HEK293 (cell line): ENCODE measurements at regions not wholly inside any gene's neighbourhood (a gene's known extent, or its start where the extent isn't known, plus 50 kb on each side); places are given as distances from the start of the nearest gene placed in this dataset.
A peak's percentile ranks its signal among the peaks of the same experiment; 100 is the strongest.

ENCODE experiments used
- CTCF ChIA-PET: fragments of 350-600 bp; formaldehyde crosslinking; extraction: SDS; loops from one replicate; lab custom pipeline; 2021; ENCODE audit warnings: antibody characterized with exemption; lab: Yijun Ruan, JAX
- POLR2A ChIA-PET: fragments of 300-600 bp; formaldehyde crosslinking; extraction: SDS; loops from one replicate; lab custom pipeline; 2020; ENCODE audit warnings: antibody characterized with exemption, inconsistent platforms; lab: Yijun Ruan, JAX
- H3K27ac ChIP-seq: fragments of 200-500 bp; sonication (Bioruptor generic); 2 replicates; pipeline ENCODE4 v1.5.1; 2014; ENCODE audit warnings: low read depth, low read length, control low read depth, inconsistent platforms; ENCODE audit errors: extremely low read depth
- H3K36me3 ChIP-seq, 2 experiments: fragments of 200-500 bp in 1 of 2; sonication (Bioruptor generic) in 1 of 2; 1 replicate in 1 of 2; 2 replicates in 1 of 2; pipeline ENCODE4 v1.5.1; 2014 to 2017; ENCODE audit warnings: inconsistent platforms in 2 of 2, low read length in 2 of 2; ENCODE audit not compliant: control insufficient read depth in 2 of 2, insufficient read depth in 1 of 2
- H3K4me1 ChIP-seq: fragments of 200-500 bp; sonication (Bioruptor generic); 2 replicates; pipeline ENCODE4 v1.5.1; 2014; ENCODE audit warnings: mild to moderate bottlenecking, low read length, inconsistent platforms; ENCODE audit not compliant: control insufficient read depth, insufficient read depth
- H3K4me3 ChIP-seq: 2 replicates; pipeline ENCODE4 v1.5.1; 2011; ENCODE audit warnings: low read depth, mild to moderate bottlenecking, control low read depth, low read length, moderate library complexity
- H3K9me3 ChIP-seq: fragments of 200-500 bp; sonication (Bioruptor generic); 2 replicates; pipeline ENCODE4 v1.5.1; 2014; ENCODE audit warnings: low read depth, low read length, inconsistent platforms; ENCODE audit not compliant: control insufficient read depth, insufficient read depth
- HOXA7 ChIP-seq: sonication (generic); formaldehyde crosslinking; IDR thresholded peaks from 2 replicates; pipeline ENCODE4 v1.8.1; 2022; ENCODE audit warnings: missing genetic modification reagents, borderline replicate concordance
- KLF9 ChIP-seq: fragments of 450-650 bp; formaldehyde crosslinking; IDR thresholded peaks from 2 replicates; pipeline ENCODE4 v1.5.1; 2016; ENCODE audit warnings: missing biosample characterization, missing genetic modification characterization, low read depth
- SP7 ChIP-seq: fragments of 450-650 bp; formaldehyde crosslinking; IDR thresholded peaks from 2 replicates; pipeline ENCODE4 v1.5.1; 2016; ENCODE audit warnings: missing biosample characterization, missing genetic modification characterization
- TCF7L2 ChIP-seq: IDR thresholded peaks from 2 replicates; pipeline ENCODE4 v1.6.1; 2011; ENCODE audit warnings: low read depth, mild to moderate bottlenecking, inconsistent platforms, low read length, moderate library complexity, borderline replicate concordance
- ZBTB10 ChIP-seq: fragments of 450-650 bp; formaldehyde crosslinking; IDR thresholded peaks from 2 replicates; pipeline ENCODE4 v1.5.1; 2016; ENCODE audit warnings: missing biosample characterization, missing genetic modification characterization
- ZBTB20 ChIP-seq: fragments of 450-650 bp; formaldehyde crosslinking; IDR thresholded peaks from 2 replicates; pipeline ENCODE4 v1.5.1; 2016; ENCODE audit warnings: missing biosample characterization, missing genetic modification characterization
- ZNF202 ChIP-seq: fragments of 450-650 bp; formaldehyde crosslinking; IDR thresholded peaks from 2 replicates; pipeline ENCODE4 v1.5.1; 2016; ENCODE audit warnings: missing biosample characterization, missing genetic modification characterization, borderline replicate concordance
- ZNF324 ChIP-seq: fragments of 450-650 bp; formaldehyde crosslinking; IDR thresholded peaks from 2 replicates; pipeline ENCODE4 v1.5.1; 2016; ENCODE audit warnings: missing biosample characterization, missing genetic modification characterization
- ZNF366 ChIP-seq: fragments of 450-650 bp; formaldehyde crosslinking; conservative IDR thresholded peaks from 2 replicates; pipeline ENCODE4 v1.5.1; 2016; ENCODE audit warnings: missing biosample characterization, missing genetic modification characterization
- ZNF544 ChIP-seq: fragments of 450-650 bp; formaldehyde crosslinking; IDR thresholded peaks from 2 replicates; pipeline ENCODE4 v1.5.0; 2017; ENCODE audit warnings: missing biosample characterization, missing genetic modification characterization
- ZNF555 ChIP-seq: fragments of 450-650 bp; formaldehyde crosslinking; conservative IDR thresholded peaks from 2 replicates; pipeline ENCODE4 v1.5.1; 2017; ENCODE audit warnings: missing biosample characterization, mild to moderate bottlenecking, missing genetic modification characterization, inconsistent platforms
- ZNF639 ChIP-seq: fragments of 450-650 bp; formaldehyde crosslinking; IDR thresholded peaks from 2 replicates; pipeline ENCODE4 v1.5.1; 2016; ENCODE audit warnings: missing biosample characterization, missing genetic modification characterization
- ZNF654 ChIP-seq: fragments of 450-650 bp; formaldehyde crosslinking; IDR thresholded peaks from 2 replicates; pipeline ENCODE4 v1.5.1; 2016; ENCODE audit warnings: low read depth, missing biosample characterization, missing genetic modification characterization
- ZNF658 ChIP-seq: fragments of 450-650 bp; formaldehyde crosslinking; IDR thresholded peaks from 2 replicates; pipeline ENCODE4; 2016; ENCODE audit warnings: missing biosample characterization, missing genetic modification characterization
- ZNF664 ChIP-seq: fragments of 450-650 bp; formaldehyde crosslinking; IDR thresholded peaks from 2 replicates; pipeline ENCODE4 v1.5.1; 2016; ENCODE audit warnings: missing biosample characterization, missing genetic modification characterization
- ZNF747 ChIP-seq: fragments of 450-650 bp; formaldehyde crosslinking; IDR thresholded peaks from 2 replicates; pipeline ENCODE4 v1.5.1; 2016; ENCODE audit warnings: missing biosample characterization, missing genetic modification characterization
- ZNF76 ChIP-seq: fragments of 450-650 bp; formaldehyde crosslinking; IDR thresholded peaks from 2 replicates; pipeline ENCODE4; 2016; ENCODE audit warnings: low read depth, missing biosample characterization, missing genetic modification characterization, borderline replicate concordance
- ZNF843 ChIP-seq: fragments of 450-650 bp; formaldehyde crosslinking; IDR thresholded peaks from 2 replicates; pipeline ENCODE4 v1.5.1; 2016; ENCODE audit warnings: missing biosample characterization, missing genetic modification characterization
- ZSCAN30 ChIP-seq: fragments of 450-650 bp; IDR thresholded peaks from 2 replicates; pipeline ENCODE4 v1.5.1; 2018; ENCODE audit warnings: missing biosample characterization, mild to moderate bottlenecking, missing genetic modification characterization, moderate library complexity
- TF ChIP-seq, protein P1 (sequence below): fragments of 450-650 bp; formaldehyde crosslinking; IDR thresholded peaks from 2 replicates; pipeline ENCODE4 v1.5.1; 2016; ENCODE audit warnings: missing biosample characterization, missing genetic modification characterization
- TF ChIP-seq, protein P2 (sequence below): fragments of 450-650 bp; formaldehyde crosslinking; optimal IDR thresholded peaks from 2 replicates; pipeline ENCODE3; 2016; ENCODE audit warnings: missing biosample characterization, mild to moderate bottlenecking, missing genetic modification characterization
- TF ChIP-seq, protein P3 (sequence below): fragments of 450-650 bp; formaldehyde crosslinking; IDR thresholded peaks from 2 replicates; pipeline ENCODE4 v1.5.1; 2016; ENCODE audit warnings: missing biosample characterization, missing genetic modification characterization
- TF ChIP-seq, protein P4 (sequence below): fragments of 450-650 bp; formaldehyde crosslinking; IDR thresholded peaks from 2 replicates; pipeline ENCODE4 v1.5.1; 2016; ENCODE audit warnings: missing biosample characterization, missing genetic modification characterization, low read depth

GRCh38 chr14:61893371-61893940, 131.2 kb downstream of the SNAPC1 start:
- no peak overlapping the region for H3K27ac ChIP-seq
- no peaks in the 10 kb centered on the region for H3K4me1 ChIP-seq
- ChIA-PET CTCF (interaction anchor here (0.7 to 3.6 kb wide), 12 partner anchors 8 to 1383 kb away, joined by 3 to 63 read pairs (median 3); no protein-coding TSS in a partner anchor), POLR2A (no interaction called here)
- TF ChIP-seq HOXA7 (CRISPR knock-in tag) (no peak), SP7 (tag by site-specific recombination) (no peak), ZNF544 (no peak), ZNF324 (tag by site-specific recombination) (no peak), ZNF366 (no peak)
- TF ChIP-seq, protein P1, sequence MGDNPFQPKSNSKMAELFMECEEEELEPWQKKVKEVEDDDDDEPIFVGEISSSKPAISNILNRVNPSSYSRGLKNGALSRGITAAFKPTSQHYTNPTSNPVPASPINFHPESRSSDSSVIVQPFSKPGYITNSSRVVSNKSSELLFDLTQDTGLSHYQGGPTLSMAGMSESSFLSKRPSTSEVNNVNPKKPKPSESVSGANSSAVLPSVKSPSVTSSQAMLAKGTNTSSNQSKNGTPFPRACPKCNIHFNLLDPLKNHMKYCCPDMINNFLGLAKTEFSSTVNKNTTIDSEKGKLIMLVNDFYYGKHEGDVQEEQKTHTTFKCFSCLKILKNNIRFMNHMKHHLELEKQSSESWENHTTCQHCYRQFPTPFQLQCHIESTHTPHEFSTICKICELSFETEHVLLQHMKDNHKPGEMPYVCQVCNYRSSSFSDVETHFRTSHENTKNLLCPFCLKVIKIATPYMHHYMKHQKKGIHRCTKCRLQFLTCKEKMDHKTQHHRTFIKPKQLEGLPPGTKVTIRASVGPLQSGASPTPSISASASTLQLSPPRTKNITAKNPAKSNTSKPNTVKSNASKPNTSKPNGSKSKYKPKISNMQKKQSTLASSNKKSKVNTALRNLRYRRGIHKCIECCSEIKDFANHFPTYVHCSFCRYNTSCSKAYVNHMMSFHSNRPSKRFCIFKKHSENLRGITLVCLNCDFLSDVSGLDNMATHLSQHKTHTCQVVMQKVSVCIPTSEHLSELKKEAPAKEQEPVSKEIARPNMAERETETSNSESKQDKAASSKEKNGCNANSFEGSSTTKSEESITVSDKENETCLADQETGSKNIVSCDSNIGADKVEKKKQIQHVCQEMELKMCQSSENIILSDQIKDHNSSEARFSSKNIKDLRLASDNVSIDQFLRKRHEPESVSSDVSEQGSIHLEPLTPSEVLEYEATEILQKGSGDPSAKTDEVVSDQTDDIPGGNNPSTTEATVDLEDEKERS: no peak
- TF ChIP-seq, all 188 proteins: peak for 0
- Histone ChIP-seq H3K36me3 (no peaks in the 10 kb centered on the region), H3K4me3 (no peak overlapping the region), H3K9me3 (no peaks in the 10 kb centered on the region)

- POLR2A ChIA-PET: no interaction called here
- Histone ChIP-seq H3K4me1 (no peaks in the 10 kb centered on the region), H3K9me3 (no peaks in the 10 kb centered on the region), H3K36me3 (no peaks in the 10 kb centered on the region), H3K27ac (no peak overlapping the region), H3K4me3 (no peak overlapping the region)
- CTCF ChIA-PET: interaction anchor here (0.7 to 3.6 kb wide), 18 partner anchors 10 to 1382 kb away, joined by 3 to 63 read pairs (median 4); no protein-coding TSS in a partner anchor
- TF ChIP-seq ZSCAN30 (tag by site-specific recombination) (peak; percentile 66; the same call in 1 of the 2 replicates), ZNF843 (no peak), ZNF202 (tag by site-specific recombination) (no peak), ZBTB10 (tag by site-specific recombination) (no peak), ZNF555 (tag by site-specific recombination) (no peak), KLF9 (tag by site-specific recombination) (no peak), TCF7L2 (no peak), ZNF658 (no peak), ZNF639 (tag by site-specific recombination) (no peak), ZNF76 (no peak), ZNF747 (no peak), ZNF654 (tag by site-specific recombination) (peak; percentile 41), ZNF664 (tag by site-specific recombination) (no peak), ZBTB20 (tag by site-specific recombination) (no peak)
- TF ChIP-seq, protein P2, sequence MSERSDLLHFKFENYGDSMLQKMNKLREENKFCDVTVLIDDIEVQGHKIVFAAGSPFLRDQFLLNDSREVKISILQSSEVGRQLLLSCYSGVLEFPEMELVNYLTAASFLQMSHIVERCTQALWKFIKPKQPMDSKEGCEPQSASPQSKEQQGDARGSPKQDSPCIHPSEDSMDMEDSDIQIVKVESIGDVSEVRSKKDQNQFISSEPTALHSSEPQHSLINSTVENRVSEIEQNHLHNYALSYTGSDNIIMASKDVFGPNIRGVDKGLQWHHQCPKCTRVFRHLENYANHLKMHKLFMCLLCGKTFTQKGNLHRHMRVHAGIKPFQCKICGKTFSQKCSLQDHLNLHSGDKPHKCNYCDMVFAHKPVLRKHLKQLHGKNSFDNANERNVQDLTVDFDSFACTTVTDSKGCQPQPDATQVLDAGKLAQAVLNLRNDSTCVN (tag by site-specific recombination): no peak
- TF ChIP-seq, protein P3, sequence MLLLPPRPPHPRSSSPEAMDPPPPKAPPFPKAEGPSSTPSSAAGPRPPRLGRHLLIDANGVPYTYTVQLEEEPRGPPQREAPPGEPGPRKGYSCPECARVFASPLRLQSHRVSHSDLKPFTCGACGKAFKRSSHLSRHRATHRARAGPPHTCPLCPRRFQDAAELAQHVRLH (tag by site-specific recombination): no peak
- TF ChIP-seq, protein P4, sequence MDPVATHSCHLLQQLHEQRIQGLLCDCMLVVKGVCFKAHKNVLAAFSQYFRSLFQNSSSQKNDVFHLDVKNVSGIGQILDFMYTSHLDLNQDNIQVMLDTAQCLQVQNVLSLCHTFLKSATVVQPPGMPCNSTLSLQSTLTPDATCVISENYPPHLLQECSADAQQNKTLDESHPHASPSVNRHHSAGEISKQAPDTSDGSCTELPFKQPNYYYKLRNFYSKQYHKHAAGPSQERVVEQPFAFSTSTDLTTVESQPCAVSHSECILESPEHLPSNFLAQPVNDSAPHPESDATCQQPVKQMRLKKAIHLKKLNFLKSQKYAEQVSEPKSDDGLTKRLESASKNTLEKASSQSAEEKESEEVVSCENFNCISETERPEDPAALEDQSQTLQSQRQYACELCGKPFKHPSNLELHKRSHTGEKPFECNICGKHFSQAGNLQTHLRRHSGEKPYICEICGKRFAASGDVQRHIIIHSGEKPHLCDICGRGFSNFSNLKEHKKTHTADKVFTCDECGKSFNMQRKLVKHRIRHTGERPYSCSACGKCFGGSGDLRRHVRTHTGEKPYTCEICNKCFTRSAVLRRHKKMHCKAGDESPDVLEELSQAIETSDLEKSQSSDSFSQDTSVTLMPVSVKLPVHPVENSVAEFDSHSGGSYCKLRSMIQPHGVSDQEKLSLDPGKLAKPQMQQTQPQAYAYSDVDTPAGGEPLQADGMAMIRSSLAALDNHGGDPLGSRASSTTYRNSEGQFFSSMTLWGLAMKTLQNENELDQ (tag by site-specific recombination): no peak
Measured at GRCh38 chr14:61894452-61895077, 132.3 kb downstream of the SNAPC1 start.
